Stimulated activated CD4-positive, alpha-beta T cell treated with anti-CD3 and anti-CD28 coated beads, Interleukin-1b, Interleukin-23, amount 100 ng/mL, for 24 hours (primary cell): ENCODE measurements at regions not wholly inside any gene's neighbourhood (a gene's known extent, or its start where the extent isn't known, plus 50 kb on each side); places are given as distances from the start of the nearest gene placed in this dataset.
"Not testable (repeated sequence)": the region's sequence is repeated elsewhere in the genome, so short reads cannot be mapped to it uniquely, and the experiment has no call there.

Source experiments
- DNase-seq, 4 experiments: peaks; one replicate each; pipeline ENCODE4 v3.0.0-alpha.2; 2020; ENCODE audit warnings: low read depth in 4 of 4, low spot score in 1 of 4

GRCh38 chr1:144140243-144140642 lies 168.5 kb upstream of the FAM72C start:
- DNase-seq = not testable (repeated sequence)

GRCh38 chr1:144105006-144105405 lies 133.2 kb upstream of the FAM72C start:
- not testable (repeated sequence) for DNase-seq

GRCh38 chr1:144104000-144104677 lies 132.4 kb upstream of the FAM72C start:
- peak in 3 of 4 experiments; percentile 10 to 16 (median 13) for DNase-seq

- peak in 3 of 4 experiments; percentile 3 to 17 (median 13) for DNase-seq
These were observed 131.5 kb upstream of the FAM72C start for GRCh38 chr1:144103156-144103880.

GRCh38 chr1:144102046-144102745 lies 130.4 kb upstream of the FAM72C start:
- peak in 1 of 4 experiments; percentile 0 for DNase-seq

- peak in 1 of 4 experiments; percentile 1 for DNase-seq
These were observed 129.7 kb upstream of the FAM72C start for GRCh38 chr1:144101397-144102045.

- peak in 1 of 4 experiments; percentile 0 for DNase-seq
These were observed 105.5 kb upstream of the FAM72C start for GRCh38 chr1:144077167-144077841.

GRCh38 chr1:144076646-144077045 lies 104.9 kb upstream of the FAM72C start:
- DNase-seq = not testable (repeated sequence)

- DNase-seq = not testable (repeated sequence)
These were observed 98.7 kb upstream of the FAM72C start for GRCh38 chr1:144070394-144071053.

- DNase-seq = not testable (repeated sequence)
These were observed 95.3 kb upstream of the FAM72C start for GRCh38 chr1:144067042-144067441.

GRCh38 chr1:144066071-144066813 lies 94.5 kb upstream of the FAM72C start:
- DNase-seq = not testable (repeated sequence)

GRCh38 chr1:144065299-144066060 lies 93.7 kb upstream of the FAM72C start:
- DNase-seq = not testable (repeated sequence)

GRCh38 chr1:144049365-144049764 lies 77.6 kb upstream of the FAM72C start:
- DNase-seq = not testable (repeated sequence)

GRCh38 chr1:144046645-144047044 lies 74.9 kb upstream of the FAM72C start:
- DNase-seq = not testable (repeated sequence)

GRCh38 chr1:144045751-144046546 lies 74.2 kb upstream of the FAM72C start:
- DNase-seq = not testable (repeated sequence)

- DNase-seq = not testable (repeated sequence)
These were observed 70.5 kb upstream of the FAM72C start for GRCh38 chr1:144042251-144042650.

- DNase-seq = not testable (repeated sequence)
These were observed 68.5 kb upstream of the FAM72C start for GRCh38 chr1:144040293-144040692.

- not testable (repeated sequence) for DNase-seq
These were observed 62.3 kb upstream of the FAM72C start for GRCh38 chr1:144034045-144034444.
